ENCODE measurements at regions not wholly inside any gene's neighbourhood (a gene's known extent, or its start where the extent isn't known, plus 50 kb on each side); places are given as distances from the start of the nearest gene placed in this dataset.

DNA sequence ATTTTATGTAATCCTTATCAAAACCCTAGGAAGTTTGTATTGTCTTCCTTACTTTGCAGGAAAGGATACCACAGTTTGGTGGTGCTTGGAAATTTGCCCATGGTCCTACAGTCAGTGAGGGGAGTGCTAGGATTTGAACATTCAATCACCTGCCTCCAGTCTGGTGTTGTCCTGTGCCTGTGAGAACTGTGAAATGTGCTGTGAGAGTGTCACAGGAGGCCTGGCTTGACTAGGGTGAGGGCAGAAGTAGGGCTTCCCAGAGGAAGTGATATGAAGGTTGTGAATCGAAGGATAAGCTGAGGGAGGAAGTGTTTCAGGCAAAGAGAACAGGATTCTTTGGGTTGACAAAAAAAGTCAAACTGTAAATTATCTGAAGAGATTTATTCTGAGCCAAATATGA is 424.4 kb downstream of the TMEM135 start:
- Histone ChIP-seq H3K9me2 (ENCODE audit: insufficient read depth, low read length) (no peaks in the 10 kb centered on the region), H3K4me3 (ENCODE audit: low read length) (no peak overlapping the region), H3K27ac (ENCODE audit: low read length) (no peak overlapping the region), H3K9ac (ENCODE audit: low read length) (no peak overlapping the region), H3F3A (ENCODE audit: insufficient read depth, low read length, poor library complexity, severe bottlenecking) (peaks cover 3% of the 10 kb centered on the region), H3K4me2 (ENCODE audit: low read length) (no peak overlapping the region), H3K27me3 (ENCODE audit: insufficient read depth, low read depth, low read length) (no peaks in the 10 kb centered on the region), H2AFZ (ENCODE audit: low read depth, low read length) (no peak overlapping the region), H3K36me3 (ENCODE audit: insufficient read depth, low read length) (no peaks in the 10 kb centered on the region), H3K9me3 (ENCODE audit: low read length) (no peaks in the 10 kb centered on the region), H3K79me2 (replicated peaks; ENCODE audit: insufficient read depth, low read length) (no peaks in the 10 kb centered on the region), H4K20me1 (ENCODE audit: insufficient read depth) (no peaks in the 10 kb centered on the region)
- TF ChIP-seq, protein P1, sequence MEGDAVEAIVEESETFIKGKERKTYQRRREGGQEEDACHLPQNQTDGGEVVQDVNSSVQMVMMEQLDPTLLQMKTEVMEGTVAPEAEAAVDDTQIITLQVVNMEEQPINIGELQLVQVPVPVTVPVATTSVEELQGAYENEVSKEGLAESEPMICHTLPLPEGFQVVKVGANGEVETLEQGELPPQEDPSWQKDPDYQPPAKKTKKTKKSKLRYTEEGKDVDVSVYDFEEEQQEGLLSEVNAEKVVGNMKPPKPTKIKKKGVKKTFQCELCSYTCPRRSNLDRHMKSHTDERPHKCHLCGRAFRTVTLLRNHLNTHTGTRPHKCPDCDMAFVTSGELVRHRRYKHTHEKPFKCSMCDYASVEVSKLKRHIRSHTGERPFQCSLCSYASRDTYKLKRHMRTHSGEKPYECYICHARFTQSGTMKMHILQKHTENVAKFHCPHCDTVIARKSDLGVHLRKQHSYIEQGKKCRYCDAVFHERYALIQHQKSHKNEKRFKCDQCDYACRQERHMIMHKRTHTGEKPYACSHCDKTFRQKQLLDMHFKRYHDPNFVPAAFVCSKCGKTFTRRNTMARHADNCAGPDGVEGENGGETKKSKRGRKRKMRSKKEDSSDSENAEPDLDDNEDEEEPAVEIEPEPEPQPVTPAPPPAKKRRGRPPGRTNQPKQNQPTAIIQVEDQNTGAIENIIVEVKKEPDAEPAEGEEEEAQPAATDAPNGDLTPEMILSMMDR (IDR thresholded peaks at IDR 0.05; ENCODE audit: poor library complexity, severe bottlenecking), result no peak
- no peak for TF ChIP-seq EP300 (conservative IDR thresholded peaks at IDR 0.05; ENCODE audit: poor library complexity, severe bottlenecking)
- TF ChIP-seq MXI1 (conservative IDR thresholded peaks at IDR 0.05; ENCODE audit: poor library complexity, severe bottlenecking), result no peak
- TF ChIP-seq, protein P2, sequence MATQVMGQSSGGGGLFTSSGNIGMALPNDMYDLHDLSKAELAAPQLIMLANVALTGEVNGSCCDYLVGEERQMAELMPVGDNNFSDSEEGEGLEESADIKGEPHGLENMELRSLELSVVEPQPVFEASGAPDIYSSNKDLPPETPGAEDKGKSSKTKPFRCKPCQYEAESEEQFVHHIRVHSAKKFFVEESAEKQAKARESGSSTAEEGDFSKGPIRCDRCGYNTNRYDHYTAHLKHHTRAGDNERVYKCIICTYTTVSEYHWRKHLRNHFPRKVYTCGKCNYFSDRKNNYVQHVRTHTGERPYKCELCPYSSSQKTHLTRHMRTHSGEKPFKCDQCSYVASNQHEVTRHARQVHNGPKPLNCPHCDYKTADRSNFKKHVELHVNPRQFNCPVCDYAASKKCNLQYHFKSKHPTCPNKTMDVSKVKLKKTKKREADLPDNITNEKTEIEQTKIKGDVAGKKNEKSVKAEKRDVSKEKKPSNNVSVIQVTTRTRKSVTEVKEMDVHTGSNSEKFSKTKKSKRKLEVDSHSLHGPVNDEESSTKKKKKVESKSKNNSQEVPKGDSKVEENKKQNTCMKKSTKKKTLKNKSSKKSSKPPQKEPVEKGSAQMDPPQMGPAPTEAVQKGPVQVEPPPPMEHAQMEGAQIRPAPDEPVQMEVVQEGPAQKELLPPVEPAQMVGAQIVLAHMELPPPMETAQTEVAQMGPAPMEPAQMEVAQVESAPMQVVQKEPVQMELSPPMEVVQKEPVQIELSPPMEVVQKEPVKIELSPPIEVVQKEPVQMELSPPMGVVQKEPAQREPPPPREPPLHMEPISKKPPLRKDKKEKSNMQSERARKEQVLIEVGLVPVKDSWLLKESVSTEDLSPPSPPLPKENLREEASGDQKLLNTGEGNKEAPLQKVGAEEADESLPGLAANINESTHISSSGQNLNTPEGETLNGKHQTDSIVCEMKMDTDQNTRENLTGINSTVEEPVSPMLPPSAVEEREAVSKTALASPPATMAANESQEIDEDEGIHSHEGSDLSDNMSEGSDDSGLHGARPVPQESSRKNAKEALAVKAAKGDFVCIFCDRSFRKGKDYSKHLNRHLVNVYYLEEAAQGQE (IDR thresholded peaks at IDR 0.05; ENCODE audit: borderline replicate concordance), result no peak
- TF ChIP-seq POLR2AphosphoS5 (IDR thresholded peaks at IDR 0.05), result no peak
- TF ChIP-seq SMC3 (conservative IDR thresholded peaks at IDR 0.05; ENCODE audit: poor library complexity), result no peak
- TF ChIP-seq EZH2 (IDR thresholded peaks at IDR 0.05; ENCODE audit: borderline replicate concordance, insufficient read depth, low read length, poor library complexity, severe bottlenecking), result no peak
- TF ChIP-seq TAF1 (IDR thresholded peaks at IDR 0.05; ENCODE audit: low read depth), result no peak
- no peak for TF ChIP-seq RAD21 (conservative IDR thresholded peaks at IDR 0.05)

DNA sequence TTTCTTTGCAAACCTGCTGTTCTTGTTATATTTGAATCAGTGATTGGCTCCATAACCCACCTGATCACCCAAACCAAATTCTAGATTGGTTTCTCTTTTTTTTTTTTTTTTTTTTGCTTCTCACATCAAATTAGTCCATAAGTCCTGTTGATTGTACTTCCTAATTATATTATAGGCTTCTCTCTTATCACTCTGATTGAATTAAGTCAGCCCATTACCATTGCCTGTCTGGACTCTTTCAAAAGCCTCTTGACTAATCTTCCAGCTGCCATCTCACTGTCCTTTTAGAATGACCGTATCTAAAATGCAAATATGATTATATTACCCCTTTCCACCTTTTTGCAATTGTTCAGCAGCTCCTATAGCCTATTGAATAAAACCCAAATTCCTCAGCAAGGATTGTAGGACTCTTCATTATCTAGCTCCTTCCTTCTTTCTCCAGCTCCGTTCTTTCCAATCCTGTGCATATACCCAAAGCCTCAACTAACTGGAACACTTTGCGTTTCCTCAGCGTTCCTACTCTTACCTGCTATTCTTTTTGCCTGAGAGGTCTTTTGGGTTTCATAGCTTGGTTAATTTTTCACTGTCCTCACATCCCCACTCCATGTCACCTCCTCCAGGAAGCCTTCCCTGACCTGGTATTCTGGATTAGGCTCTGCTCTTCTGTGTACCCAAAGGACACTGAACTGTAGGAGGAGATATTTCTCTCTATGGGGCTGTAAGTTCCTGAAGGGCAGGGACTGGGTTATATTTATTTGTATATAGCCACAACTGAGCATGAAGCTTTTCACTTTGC is 423.3 kb downstream of the TMEM135 start:
- H3F3A ChIP-seq (ENCODE audit: insufficient read depth, low read length, poor library complexity, severe bottlenecking), result peaks cover 3% of the 10 kb centered on the region
- H3K9ac ChIP-seq (ENCODE audit: low read length), result no peak overlapping the region
- H3K27ac ChIP-seq (ENCODE audit: low read length), result no peak overlapping the region
- no peak overlapping the region for H3K4me2 ChIP-seq (ENCODE audit: low read length)
- no peak for TF ChIP-seq TAF1 (IDR thresholded peaks at IDR 0.05; ENCODE audit: low read depth)
- TF ChIP-seq, protein P1 (IDR thresholded peaks at IDR 0.05; ENCODE audit: poor library complexity, severe bottlenecking), result no peak
- no peak for TF ChIP-seq MXI1 (conservative IDR thresholded peaks at IDR 0.05; ENCODE audit: poor library complexity, severe bottlenecking)
- TF ChIP-seq EZH2 (IDR thresholded peaks at IDR 0.05; ENCODE audit: borderline replicate concordance, insufficient read depth, low read length, poor library complexity, severe bottlenecking), result no peak
- TF ChIP-seq POLR2AphosphoS5 (IDR thresholded peaks at IDR 0.05), result no peak
- TF ChIP-seq, protein P2 (IDR thresholded peaks at IDR 0.05; ENCODE audit: borderline replicate concordance), result no peak
- TF ChIP-seq EP300 (conservative IDR thresholded peaks at IDR 0.05; ENCODE audit: poor library complexity, severe bottlenecking), result no peak
- no peak for TF ChIP-seq SMC3 (conservative IDR thresholded peaks at IDR 0.05; ENCODE audit: poor library complexity)
- TF ChIP-seq RAD21 (conservative IDR thresholded peaks at IDR 0.05), result no peak
- H4K20me1 ChIP-seq (ENCODE audit: insufficient read depth), result no peaks in the 10 kb centered on the region
- no peak overlapping the region for H3K4me3 ChIP-seq (ENCODE audit: low read length)
- H3K9me2 ChIP-seq (ENCODE audit: insufficient read depth, low read length), result no peaks in the 10 kb centered on the region
- H3K27me3 ChIP-seq (ENCODE audit: insufficient read depth, low read depth, low read length), result no peaks in the 10 kb centered on the region
- H3K36me3 ChIP-seq (ENCODE audit: insufficient read depth, low read length), result no peaks in the 10 kb centered on the region
- H3K9me3 ChIP-seq (ENCODE audit: low read length), result no peaks in the 10 kb centered on the region
- H2AFZ ChIP-seq (ENCODE audit: low read depth, low read length), result no peak overlapping the region
- no peaks in the 10 kb centered on the region for H3K79me2 ChIP-seq (replicated peaks; ENCODE audit: insufficient read depth, low read length)

Data from neural cell (in vitro differentiated cells).